ENCODE measurements at regions not wholly inside any gene's neighbourhood (a gene's known extent, or its start where the extent isn't known, plus 50 kb on each side); places are given as distances from the start of the nearest gene placed in this dataset.
"Not testable (repeated sequence)": the region's sequence is repeated elsewhere in the genome, so short reads cannot be mapped to it uniquely, and the experiment has no call there.

DNA sequence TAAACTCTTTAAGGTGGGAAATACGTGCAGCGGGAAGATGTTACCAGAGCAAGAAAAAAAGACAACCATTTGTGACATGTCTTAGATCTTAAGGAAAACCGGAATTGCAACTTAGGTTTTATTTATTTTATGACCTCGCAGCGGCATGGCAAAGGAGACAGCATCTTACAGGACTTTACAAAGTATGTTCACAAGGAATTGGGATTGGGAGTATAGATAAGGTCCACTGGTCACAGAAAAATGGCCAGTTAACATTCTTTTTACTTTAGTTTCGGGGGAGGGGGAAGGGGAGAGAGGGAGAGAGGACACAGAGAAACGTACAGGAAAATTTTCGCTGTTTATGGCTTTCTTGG, 104.5 kb upstream of the DIAPH3 start:
- DNase-seq: no peak
- H3K9me3 Mint-ChIP-seq (ENCODE audit: unreplicated experiment): no peaks in the 10 kb centered on the region
- H3K27me3 Mint-ChIP-seq (ENCODE audit: unreplicated experiment): no peaks in the 10 kb centered on the region
- no peaks in the 10 kb centered on the region for H3K36me3 Mint-ChIP-seq (ENCODE audit: unreplicated experiment)
- H3K4me1 Mint-ChIP-seq (ENCODE audit: low read depth, unreplicated experiment): no peaks in the 10 kb centered on the region
- no peak overlapping the region for H3K27ac Mint-ChIP-seq (ENCODE audit: unreplicated experiment)
- TF ChIP-seq, protein P1, sequence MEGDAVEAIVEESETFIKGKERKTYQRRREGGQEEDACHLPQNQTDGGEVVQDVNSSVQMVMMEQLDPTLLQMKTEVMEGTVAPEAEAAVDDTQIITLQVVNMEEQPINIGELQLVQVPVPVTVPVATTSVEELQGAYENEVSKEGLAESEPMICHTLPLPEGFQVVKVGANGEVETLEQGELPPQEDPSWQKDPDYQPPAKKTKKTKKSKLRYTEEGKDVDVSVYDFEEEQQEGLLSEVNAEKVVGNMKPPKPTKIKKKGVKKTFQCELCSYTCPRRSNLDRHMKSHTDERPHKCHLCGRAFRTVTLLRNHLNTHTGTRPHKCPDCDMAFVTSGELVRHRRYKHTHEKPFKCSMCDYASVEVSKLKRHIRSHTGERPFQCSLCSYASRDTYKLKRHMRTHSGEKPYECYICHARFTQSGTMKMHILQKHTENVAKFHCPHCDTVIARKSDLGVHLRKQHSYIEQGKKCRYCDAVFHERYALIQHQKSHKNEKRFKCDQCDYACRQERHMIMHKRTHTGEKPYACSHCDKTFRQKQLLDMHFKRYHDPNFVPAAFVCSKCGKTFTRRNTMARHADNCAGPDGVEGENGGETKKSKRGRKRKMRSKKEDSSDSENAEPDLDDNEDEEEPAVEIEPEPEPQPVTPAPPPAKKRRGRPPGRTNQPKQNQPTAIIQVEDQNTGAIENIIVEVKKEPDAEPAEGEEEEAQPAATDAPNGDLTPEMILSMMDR (IDR thresholded peaks at IDR 0.05; ENCODE audit: partially characterized antibody, unreplicated experiment): no peak
- no peak overlapping the region for H3K4me3 Mint-ChIP-seq (ENCODE audit: unreplicated experiment)

DNA sequence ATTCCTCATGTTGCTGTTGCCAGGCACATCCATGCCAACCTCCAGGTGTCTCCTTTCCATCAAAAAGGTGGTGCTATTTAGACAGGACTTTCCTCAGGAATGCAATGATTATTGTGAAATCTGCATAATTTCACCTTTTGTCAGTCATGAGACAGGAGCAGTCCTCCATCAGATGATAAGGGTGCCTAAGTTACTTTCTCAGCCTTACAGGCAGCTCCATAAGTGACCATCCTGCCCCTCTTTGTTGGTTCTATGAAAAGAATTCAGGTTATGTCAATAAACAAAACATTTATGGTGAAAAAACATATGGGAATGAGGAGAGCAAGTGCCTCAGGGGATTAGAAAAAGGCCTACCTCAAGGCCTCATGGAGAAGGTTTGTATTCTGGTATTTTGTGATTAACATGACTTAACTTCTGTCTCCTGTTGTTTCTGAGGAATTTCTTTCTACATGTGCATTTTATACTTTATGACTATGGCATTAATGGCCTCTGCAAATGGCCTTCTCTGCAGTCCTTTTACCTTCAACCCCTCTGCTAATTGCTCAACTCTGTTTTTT, 110.3 kb upstream of the DIAPH3 start:
- Mint-ChIP-seq H3K27ac (ENCODE audit: unreplicated experiment) (no peak overlapping the region), H3K4me3 (ENCODE audit: unreplicated experiment) (no peak overlapping the region), H3K27me3 (ENCODE audit: unreplicated experiment) (no peaks in the 10 kb centered on the region), H3K9me3 (ENCODE audit: unreplicated experiment) (no peaks in the 10 kb centered on the region), H3K4me1 (ENCODE audit: low read depth, unreplicated experiment) (no peaks in the 10 kb centered on the region), H3K36me3 (ENCODE audit: unreplicated experiment) (peaks cover 6% of the 10 kb centered on the region)
- TF ChIP-seq, protein P1 (IDR thresholded peaks at IDR 0.05; ENCODE audit: partially characterized antibody, unreplicated experiment): no peak
- DNase-seq: no peak

DNA sequence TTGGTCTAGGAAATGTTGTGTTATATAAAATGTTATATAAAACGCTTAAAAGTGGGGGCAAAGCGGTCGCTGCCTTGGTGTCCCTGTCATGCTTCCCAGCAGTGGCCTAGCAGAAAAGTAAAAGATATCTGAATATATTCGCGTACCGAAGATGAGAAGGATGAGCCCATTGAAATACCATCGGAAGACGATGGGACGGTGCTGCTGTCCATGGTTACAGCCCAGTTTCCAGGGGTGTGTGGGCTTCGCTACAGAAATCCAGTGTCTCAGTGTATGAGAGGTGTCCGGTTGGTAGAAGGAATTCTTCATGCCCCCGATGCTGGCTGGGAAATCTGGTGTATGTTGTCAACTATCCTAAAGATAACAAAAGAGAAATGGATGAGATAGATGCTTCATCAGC, 110.9 kb upstream of the DIAPH3 start:
- Mint-ChIP-seq H3K4me1 (ENCODE audit: low read depth, unreplicated experiment) (no peaks in the 10 kb centered on the region), H3K27me3 (ENCODE audit: unreplicated experiment) (no peaks in the 10 kb centered on the region), H3K9me3 (ENCODE audit: unreplicated experiment) (no peaks in the 10 kb centered on the region), H3K27ac (ENCODE audit: unreplicated experiment) (no peak overlapping the region), H3K36me3 (ENCODE audit: unreplicated experiment) (peaks cover 6% of the 10 kb centered on the region), H3K4me3 (ENCODE audit: unreplicated experiment) (no peak overlapping the region)
- no peak for DNase-seq
- TF ChIP-seq, protein P1 (IDR thresholded peaks at IDR 0.05; ENCODE audit: partially characterized antibody, unreplicated experiment): no peak

DNA sequence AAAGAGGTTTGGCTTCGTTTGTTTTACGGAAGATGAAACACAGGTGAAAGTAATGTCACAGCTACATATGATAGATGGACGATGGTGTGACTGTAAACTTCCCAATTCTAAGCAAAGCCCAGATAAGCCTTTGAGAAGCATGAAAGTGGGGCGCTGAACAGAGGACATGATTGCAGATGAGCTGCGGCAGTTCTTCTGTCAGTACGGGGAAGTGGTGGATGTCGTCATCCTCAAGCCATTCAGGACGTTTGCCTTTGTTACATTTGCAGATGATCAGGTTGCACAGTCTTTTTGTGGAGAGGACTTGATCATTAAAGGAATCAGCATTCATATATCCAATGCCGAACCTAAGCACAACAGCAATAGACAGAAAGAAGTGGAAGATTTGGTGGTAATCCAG, 111.5 kb upstream of the DIAPH3 start:
- Mint-ChIP-seq H3K4me1 (ENCODE audit: low read depth, unreplicated experiment) (no peaks in the 10 kb centered on the region), H3K4me3 (ENCODE audit: unreplicated experiment) (no peak overlapping the region)

DNA sequence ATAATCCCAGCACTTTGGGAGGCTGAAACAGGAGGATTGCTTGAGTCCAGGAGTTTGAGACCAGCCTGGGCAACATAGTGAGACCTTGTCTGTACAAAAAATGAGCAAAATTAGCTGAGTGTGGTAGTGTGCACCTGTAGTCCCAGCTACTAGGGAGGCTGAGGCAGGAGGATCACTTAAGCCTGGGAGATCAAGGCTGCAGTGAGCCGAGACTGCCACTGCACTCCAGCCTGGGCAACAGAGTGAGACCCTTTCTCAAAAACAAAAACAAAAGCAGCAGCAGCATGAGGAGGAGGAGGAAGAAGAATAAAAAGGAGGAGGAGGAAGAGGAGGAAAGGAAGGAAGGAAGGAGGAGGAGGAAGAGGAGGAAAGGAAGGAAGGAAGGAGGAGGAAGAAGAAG, 116.5 kb upstream of the TDRD3 start:
- not testable (repeated sequence) for H3K36me3 Mint-ChIP-seq (ENCODE audit: unreplicated experiment); H3K27ac Mint-ChIP-seq (ENCODE audit: unreplicated experiment); H3K27me3 Mint-ChIP-seq (ENCODE audit: unreplicated experiment); H3K9me3 Mint-ChIP-seq (ENCODE audit: unreplicated experiment); H3K4me1 Mint-ChIP-seq (ENCODE audit: low read depth, unreplicated experiment); DNase-seq; H3K4me3 Mint-ChIP-seq (ENCODE audit: unreplicated experiment)

More for the DNA sequence above, 111.5 kb upstream of the DIAPH3 start:
- no peaks in the 10 kb centered on the region for H3K27me3 Mint-ChIP-seq (ENCODE audit: unreplicated experiment)
- TF ChIP-seq, protein P1 (IDR thresholded peaks at IDR 0.05; ENCODE audit: partially characterized antibody, unreplicated experiment): no peak
- H3K36me3 Mint-ChIP-seq (ENCODE audit: unreplicated experiment): peaks cover 6% of the 10 kb centered on the region
- no peak overlapping the region for H3K27ac Mint-ChIP-seq (ENCODE audit: unreplicated experiment)
- no peaks in the 10 kb centered on the region for H3K9me3 Mint-ChIP-seq (ENCODE audit: unreplicated experiment)
- DNase-seq: no peak

DNA sequence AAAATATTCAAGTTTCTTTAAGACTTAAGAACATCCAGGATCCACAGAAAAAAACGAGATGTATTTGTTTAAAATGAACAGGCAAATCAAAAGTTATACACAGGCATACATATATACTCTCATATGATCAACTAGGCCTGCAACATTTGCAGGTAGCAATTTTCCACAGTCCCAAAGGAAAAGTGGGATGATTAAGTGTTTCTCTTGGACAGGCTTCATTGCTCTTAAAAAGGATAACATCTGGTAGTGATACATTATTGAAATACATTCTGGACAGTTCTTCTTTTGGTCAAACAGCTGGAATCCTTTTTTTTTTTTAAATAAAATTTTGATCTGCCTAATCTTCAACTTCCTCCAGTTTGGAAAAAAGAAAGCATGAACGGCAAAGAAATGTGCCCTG, 114.8 kb upstream of the TDRD3 start:
- no peak for DNase-seq
- Mint-ChIP-seq H3K27ac (ENCODE audit: unreplicated experiment) (no peak overlapping the region), H3K27me3 (ENCODE audit: unreplicated experiment) (no peaks in the 10 kb centered on the region), H3K36me3 (ENCODE audit: unreplicated experiment) (no peaks in the 10 kb centered on the region), H3K9me3 (ENCODE audit: unreplicated experiment) (no peaks in the 10 kb centered on the region), H3K4me3 (ENCODE audit: unreplicated experiment) (no peak overlapping the region), H3K4me1 (ENCODE audit: low read depth, unreplicated experiment) (no peaks in the 10 kb centered on the region)
- TF ChIP-seq, protein P1 (IDR thresholded peaks at IDR 0.05; ENCODE audit: partially characterized antibody, unreplicated experiment): no peak

All from glutamatergic neuron (in vitro differentiated cells).